ENCODE measurements at regions not wholly inside any gene's neighbourhood (a gene's known extent, or its start where the extent isn't known, plus 50 kb on each side); places are given as distances from the start of the nearest gene placed in this dataset.

DNA sequence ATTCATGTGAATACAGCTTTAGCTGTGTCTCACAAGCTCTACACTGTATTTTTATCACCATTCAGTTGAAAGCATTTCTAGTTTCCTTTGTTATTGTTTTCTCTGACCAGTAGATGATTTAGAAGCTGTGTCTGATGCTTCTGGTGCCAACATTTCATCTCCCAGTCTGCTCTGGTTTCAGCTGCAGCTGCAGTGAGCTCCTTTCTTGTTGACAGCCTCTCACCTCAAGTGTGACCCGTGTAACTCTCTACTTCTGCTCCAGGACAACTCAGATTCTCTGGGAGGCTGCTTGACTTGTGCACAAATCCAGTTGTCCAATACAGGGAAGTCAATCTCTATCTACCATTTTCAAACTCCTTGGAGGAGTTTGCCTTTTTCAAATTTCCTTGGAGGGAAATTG, 504.8 kb downstream of the DIRAS2 start:
- Mint-ChIP-seq H3K4me1 (peaks cover 34% of the 10 kb centered on the region), H3K4me3 (no peak overlapping the region), H3K27me3 (ENCODE audit: low read depth, poor library complexity) (peaks cover 13% of the 10 kb centered on the region), H3K27ac (peak overlapping the region; percentile 91), H3K36me3 (ENCODE audit: low read depth) (no peaks in the 10 kb centered on the region), H3K9me3 (no peaks in the 10 kb centered on the region)
- no peak for DNase-seq
- TF ChIP-seq, protein P1, sequence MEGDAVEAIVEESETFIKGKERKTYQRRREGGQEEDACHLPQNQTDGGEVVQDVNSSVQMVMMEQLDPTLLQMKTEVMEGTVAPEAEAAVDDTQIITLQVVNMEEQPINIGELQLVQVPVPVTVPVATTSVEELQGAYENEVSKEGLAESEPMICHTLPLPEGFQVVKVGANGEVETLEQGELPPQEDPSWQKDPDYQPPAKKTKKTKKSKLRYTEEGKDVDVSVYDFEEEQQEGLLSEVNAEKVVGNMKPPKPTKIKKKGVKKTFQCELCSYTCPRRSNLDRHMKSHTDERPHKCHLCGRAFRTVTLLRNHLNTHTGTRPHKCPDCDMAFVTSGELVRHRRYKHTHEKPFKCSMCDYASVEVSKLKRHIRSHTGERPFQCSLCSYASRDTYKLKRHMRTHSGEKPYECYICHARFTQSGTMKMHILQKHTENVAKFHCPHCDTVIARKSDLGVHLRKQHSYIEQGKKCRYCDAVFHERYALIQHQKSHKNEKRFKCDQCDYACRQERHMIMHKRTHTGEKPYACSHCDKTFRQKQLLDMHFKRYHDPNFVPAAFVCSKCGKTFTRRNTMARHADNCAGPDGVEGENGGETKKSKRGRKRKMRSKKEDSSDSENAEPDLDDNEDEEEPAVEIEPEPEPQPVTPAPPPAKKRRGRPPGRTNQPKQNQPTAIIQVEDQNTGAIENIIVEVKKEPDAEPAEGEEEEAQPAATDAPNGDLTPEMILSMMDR (IDR thresholded peaks at IDR 0.05) = no peak

DNA sequence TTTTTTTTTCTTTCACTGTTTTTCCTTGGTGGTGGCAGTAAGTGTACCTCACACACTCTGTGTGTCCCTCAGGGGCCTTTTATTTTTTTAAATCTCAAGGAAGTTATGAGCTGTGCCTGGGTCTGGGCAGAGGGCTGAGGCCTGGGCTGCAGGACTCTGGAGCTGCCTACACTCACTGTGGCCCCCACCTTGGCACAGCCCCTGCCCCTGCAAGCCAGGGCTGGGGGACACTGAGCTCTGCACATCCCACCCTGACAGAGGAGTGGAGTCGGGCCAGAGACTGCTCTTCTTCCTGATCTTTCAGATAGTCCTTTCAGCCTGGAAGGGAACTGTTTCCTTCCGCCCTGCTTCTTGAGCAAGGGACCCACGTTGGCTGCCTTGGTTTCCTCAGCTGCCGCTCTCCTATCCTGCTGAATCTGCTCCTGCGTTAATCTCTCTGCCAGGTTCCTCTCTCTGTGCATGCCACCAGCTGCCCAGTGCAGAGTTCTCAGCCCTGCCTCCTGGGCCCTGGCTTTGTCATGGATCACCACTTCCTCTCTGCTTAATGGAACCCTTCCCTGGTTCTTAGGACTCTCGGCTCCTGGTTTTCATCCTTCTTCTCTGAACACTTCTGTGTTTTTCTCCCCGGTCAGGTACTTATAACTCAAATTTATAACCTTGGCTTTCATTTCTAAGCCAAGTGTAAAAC, 502.3 kb downstream of the DIRAS2 start:
- Mint-ChIP-seq H3K4me1 (peaks cover 34% of the 10 kb centered on the region), H3K9me3 (peaks cover under 1% of the 10 kb centered on the region), H3K36me3 (ENCODE audit: low read depth) (no peaks in the 10 kb centered on the region), H3K4me3 (no peak overlapping the region), H3K27ac (peak overlapping the region; percentile 90), H3K27me3 (ENCODE audit: low read depth, poor library complexity) (peaks cover 4% of the 10 kb centered on the region)
- peak; percentile 7 for DNase-seq
- TF ChIP-seq, protein P1 (IDR thresholded peaks at IDR 0.05) = no peak

DNA sequence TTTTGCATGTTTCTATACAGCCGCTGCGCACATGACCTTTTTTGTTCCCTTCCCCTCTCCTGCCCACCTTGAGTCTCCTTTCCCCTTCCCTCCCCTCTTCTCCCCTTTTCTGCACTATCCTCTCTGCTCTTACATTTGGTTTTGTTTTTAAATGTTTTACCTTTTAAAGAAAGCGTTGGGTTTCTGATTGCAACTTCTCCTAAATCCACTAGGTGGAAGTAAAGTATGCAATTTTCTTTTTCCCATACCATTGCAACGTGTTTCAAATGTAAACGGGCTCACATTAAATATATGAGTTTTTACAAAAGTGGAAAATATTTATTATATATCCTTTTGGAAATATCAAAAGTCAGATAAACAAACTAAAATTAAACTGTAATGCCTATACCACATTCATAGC, 500.9 kb downstream of the DIRAS2 start:
- no peaks in the 10 kb centered on the region for H3K36me3 Mint-ChIP-seq (ENCODE audit: low read depth)
- peaks cover 13% of the 10 kb centered on the region for H3K9me3 Mint-ChIP-seq
- DNase-seq = no peak

DNA sequence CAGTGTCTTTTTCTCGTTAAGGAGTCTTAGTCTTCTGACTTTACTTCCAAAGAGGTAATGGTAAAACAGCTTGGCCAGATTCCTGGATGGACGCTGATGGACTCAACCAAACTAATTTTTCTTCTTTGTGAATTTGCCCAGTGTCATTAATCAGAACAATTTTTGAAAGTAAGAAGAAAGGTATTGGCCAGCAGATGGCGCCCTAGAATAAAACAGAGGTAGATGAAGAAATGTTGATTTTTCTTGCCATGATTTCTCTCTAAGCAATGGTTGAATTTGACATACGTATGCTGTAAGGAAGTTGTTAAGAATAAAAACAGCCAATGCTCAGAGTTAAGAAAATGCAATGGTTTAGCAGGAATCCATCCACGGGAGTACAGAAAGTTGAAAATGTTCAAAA, 500.0 kb downstream of the DIRAS2 start:
- peaks cover 32% of the 10 kb centered on the region for H3K4me1 Mint-ChIP-seq
- H3K9me3 Mint-ChIP-seq = peaks cover 19% of the 10 kb centered on the region
- no peak overlapping the region for H3K27ac Mint-ChIP-seq
- H3K27me3 Mint-ChIP-seq (ENCODE audit: low read depth, poor library complexity) = peaks cover 4% of the 10 kb centered on the region
- no peak overlapping the region for H3K4me3 Mint-ChIP-seq
- peak; percentile 59 for DNase-seq
- no peaks in the 10 kb centered on the region for H3K36me3 Mint-ChIP-seq (ENCODE audit: low read depth)
- TF ChIP-seq, protein P1 (IDR thresholded peaks at IDR 0.05) = peak; percentile 63

More for the DNA sequence above, 500.9 kb downstream of the DIRAS2 start:
- TF ChIP-seq, protein P1 (IDR thresholded peaks at IDR 0.05) = peak; percentile 59
- Mint-ChIP-seq H3K4me3 (no peak overlapping the region), H3K4me1 (peaks cover 34% of the 10 kb centered on the region), H3K27me3 (ENCODE audit: low read depth, poor library complexity) (peaks cover 4% of the 10 kb centered on the region), H3K27ac (no peak overlapping the region)

DNA sequence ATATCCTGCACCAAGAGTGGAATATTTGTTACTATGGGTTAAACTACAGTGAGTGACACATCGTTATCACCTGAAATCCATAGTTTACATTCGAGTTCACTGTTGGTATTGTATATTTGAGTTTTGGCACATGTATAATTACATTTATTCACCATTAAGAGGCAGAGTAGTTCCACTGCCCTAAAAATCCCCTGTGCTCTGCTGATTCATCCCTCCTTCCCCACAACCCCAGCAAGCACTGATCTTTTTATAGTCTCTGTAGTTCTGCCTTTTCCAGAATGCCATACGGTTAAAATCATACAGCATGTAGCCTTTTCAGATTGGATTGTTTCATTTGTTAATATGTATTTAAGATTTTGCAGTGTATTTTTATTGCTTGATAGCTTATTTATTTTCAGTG, 495.2 kb downstream of the DIRAS2 start:
- H3K36me3 Mint-ChIP-seq (ENCODE audit: low read depth) = no peaks in the 10 kb centered on the region
- TF ChIP-seq, protein P1 (IDR thresholded peaks at IDR 0.05) = no peak
- H3K27me3 Mint-ChIP-seq (ENCODE audit: low read depth, poor library complexity) = peaks cover 3% of the 10 kb centered on the region
- H3K9me3 Mint-ChIP-seq = peaks cover 37% of the 10 kb centered on the region
- no peak overlapping the region for H3K4me3 Mint-ChIP-seq
- H3K27ac Mint-ChIP-seq = no peak overlapping the region
- H3K4me1 Mint-ChIP-seq = no peaks in the 10 kb centered on the region
- DNase-seq = no peak

DNA sequence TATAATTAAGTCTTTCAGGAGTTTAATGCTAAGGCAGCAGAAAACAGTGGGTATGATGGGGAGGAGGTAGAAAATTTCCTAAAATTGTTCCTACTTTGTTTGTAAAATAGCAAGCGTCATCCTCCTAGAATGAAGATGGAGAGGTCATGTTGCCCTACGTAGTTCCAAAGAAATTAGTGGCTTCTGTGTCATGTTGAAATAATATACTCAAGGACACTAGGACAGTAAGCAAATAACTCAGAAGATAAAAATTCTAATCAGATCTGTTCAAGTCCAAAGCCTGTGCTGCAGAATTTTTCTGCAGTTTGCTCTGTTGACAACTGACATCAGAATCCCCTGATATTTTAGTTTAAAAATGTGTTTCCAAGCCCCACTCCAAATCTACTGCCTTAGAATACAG, 486.3 kb downstream of the DIRAS2 start:
- H3K27ac Mint-ChIP-seq = no peak overlapping the region
- peaks cover 3% of the 10 kb centered on the region for H3K9me3 Mint-ChIP-seq
- no peaks in the 10 kb centered on the region for H3K4me1 Mint-ChIP-seq
- no peak overlapping the region for H3K4me3 Mint-ChIP-seq
- TF ChIP-seq, protein P1 (IDR thresholded peaks at IDR 0.05) = no peak
- no peaks in the 10 kb centered on the region for H3K36me3 Mint-ChIP-seq (ENCODE audit: low read depth)
- H3K27me3 Mint-ChIP-seq (ENCODE audit: low read depth, poor library complexity) = no peaks in the 10 kb centered on the region
- no peak for DNase-seq
